CD14-positive monocyte (primary cell): ENCODE measurements at regions not wholly inside any gene's neighbourhood (a gene's known extent, or its start where the extent isn't known, plus 50 kb on each side); places are given as distances from the start of the nearest gene placed in this dataset.
A peak's percentile ranks its signal among the peaks of the same experiment; 100 is the strongest.

Experiments used
- DNase-seq, 3 donors: peaks; one replicate each; pipeline ENCODE4 v3.0.0-alpha.2; 2011 to 2022
- H2AFZ ChIP-seq: 2 replicates; pipeline ENCODE4 v1.6.0; 2012; ENCODE audit warnings: mild to moderate bottlenecking, low read depth, low read length, inconsistent platforms; ENCODE audit not compliant: insufficient read depth, poor library complexity, severe bottlenecking
- H3K27ac ChIP-seq, 2 donors: 1 replicate in 1 of 2; 2 replicates in 1 of 2; pipeline ENCODE4 v1.5.1; 2012 to 2013; ENCODE audit warnings: low read length in 2 of 2, control low read depth in 1 of 2, inconsistent platforms in 1 of 2, low read depth in 1 of 2, mild to moderate bottlenecking in 1 of 2
- H3K27me3 ChIP-seq, 2 donors: one replicate each; pipeline versions ENCODE4 v1.6.0 to v1.6.1; 2011 to 2013; ENCODE audit warnings: low read length in 2 of 2; ENCODE audit not compliant: control insufficient read depth in 2 of 2, insufficient read depth in 2 of 2
- H3K36me3 ChIP-seq, 2 donors: replicated peaks in 1 of 2; 1 replicate in 1 of 2; 2 replicates in 1 of 2; pipeline versions ENCODE4 v1.5.1 to v1.6.1; 2012 to 2013; ENCODE audit warnings: low read length in 2 of 2, control low read depth in 1 of 2, inconsistent platforms in 1 of 2, mild to moderate bottlenecking in 1 of 2; ENCODE audit not compliant: insufficient read depth in 2 of 2, control insufficient read depth in 1 of 2
- H3K4me1 ChIP-seq, 2 donors: 1 replicate in 1 of 2; 2 replicates in 1 of 2; pipeline versions ENCODE4 v1.5.1 to v1.6.1; 2012 to 2013; ENCODE audit warnings: low read length in 2 of 2, control low read depth in 1 of 2, inconsistent platforms in 1 of 2, mild to moderate bottlenecking in 1 of 2, moderate library complexity in 1 of 2; ENCODE audit not compliant: insufficient read depth in 2 of 2, control insufficient read depth in 1 of 2
- H3K4me2 ChIP-seq: replicated peaks from 2 replicates; pipeline ENCODE3; 2012; ENCODE audit warnings: low read length, moderate library complexity, mild to moderate bottlenecking; ENCODE audit not compliant: poor library complexity, severe bottlenecking; ENCODE audit errors: extremely low read depth
- H3K4me3 ChIP-seq, 3 experiments: fragments of 200-600 bp in 1 of 3; sonication (generic) in 1 of 3; replicated peaks in 1 of 3; 1 replicate in 2 of 3; 2 replicates in 1 of 3; pipeline ENCODE4 v1.5.1; 2011 to 2013; ENCODE audit warnings: low read length in 3 of 3, mild to moderate bottlenecking in 3 of 3, control low read depth in 2 of 3, low read depth in 2 of 3, inconsistent platforms in 1 of 3, moderate library complexity in 1 of 3
- H3K79me2 ChIP-seq: 2 replicates; pipeline ENCODE4 v1.6.0; 2012; ENCODE audit warnings: mild to moderate bottlenecking, control low read depth, inconsistent platforms, low read length, moderate library complexity; ENCODE audit not compliant: insufficient read depth
- H3K9ac ChIP-seq: 2 replicates; pipeline ENCODE4 v1.6.0; 2017; ENCODE audit warnings: low read length, mild to moderate bottlenecking; ENCODE audit not compliant: insufficient read depth, poor library complexity, severe bottlenecking
- H3K9me3 ChIP-seq, 2 donors: replicated peaks in 1 of 2; 1 replicate in 1 of 2; 2 replicates in 1 of 2; pipeline versions ENCODE4 v1.5.1 to v1.6.1; 2012 to 2013; ENCODE audit warnings: low read length in 2 of 2, control low read depth in 1 of 2; ENCODE audit not compliant: control insufficient read depth in 1 of 2, insufficient read depth in 1 of 2
- H4K20me1 ChIP-seq: 2 replicates; pipeline ENCODE4 v1.6.0; 2012; ENCODE audit warnings: mild to moderate bottlenecking, low read length, control low read depth, moderate library complexity; ENCODE audit not compliant: insufficient read depth
- H3K27ac Mint-ChIP-seq, 7 donors: one replicate each; pipeline ENCODE4 v1.8.0; 2020; ENCODE audit warnings: mild to moderate bottlenecking in 7 of 7, mixed read lengths in 7 of 7, moderate library complexity in 6 of 7, inconsistent platforms in 2 of 7
- H3K27me3 Mint-ChIP-seq, 3 donors: one replicate each; pipeline ENCODE4 v1.8.0; 2021 to 2022; ENCODE audit warnings: low read depth in 3 of 3, mild to moderate bottlenecking in 3 of 3, mixed read lengths in 3 of 3, moderate library complexity in 3 of 3, inconsistent platforms in 1 of 3
- H3K36me3 Mint-ChIP-seq, 2 donors: one replicate each; pipeline ENCODE4 v1.8.0; 2020; ENCODE audit warnings: mixed read lengths in 2 of 2, inconsistent platforms in 1 of 2, mild to moderate bottlenecking in 1 of 2
- H3K4me1 Mint-ChIP-seq: one replicate; pipeline ENCODE4 v1.8.0; 2020; ENCODE audit warnings: mild to moderate bottlenecking, mixed read lengths
- H3K4me3 Mint-ChIP-seq, 2 donors: one replicate each; pipeline ENCODE4 v1.8.0; 2020; ENCODE audit warnings: mild to moderate bottlenecking in 2 of 2, mixed read lengths in 2 of 2, moderate library complexity in 1 of 2
- H3K9me3 Mint-ChIP-seq, 7 donors: one replicate each; pipeline ENCODE4 v1.8.0; 2020 to 2022; ENCODE audit warnings: mixed read lengths in 7 of 7, mild to moderate bottlenecking in 6 of 7, moderate library complexity in 6 of 7, inconsistent platforms in 2 of 7
- CTCF ChIP-seq: fragments of 200-600 bp; IDR thresholded peaks from one replicate; pipeline ENCODE4 v1.8.0; 2022; ENCODE audit warnings: antibody characterized with exemption, mild to moderate bottlenecking
- WGBS: methylation state at CpG from one replicate; pipeline ENCODE4 v1.1.5; 2013; ENCODE audit warnings: missing lambda C conversion rate; ENCODE audit not compliant: insufficient coverage; 5-methylcytosine and 5-hydroxymethylcytosine counted together
- intact Hi-C, 2 donors: fragments of 100-400 bp; cut with micrococcal nuclease; formaldehyde crosslinking; loops; one replicate each; pipeline versions ENCODE4 v1.15.0 to v1.15.1; 2023

GRCh38 chr12:131349397-131350127, 361.3 kb upstream of the SFSWAP start:
- H3K27me3 Mint-ChIP-seq, result peaks cover 0 to 5% (median 2%) of the 10 kb centered on the region in 3 donors
- H3K27ac Mint-ChIP-seq, result peak overlapping the region in 1 of 7 donors; percentile 64

GRCh38 chr12:131350943-131351318, 360.0 kb upstream of the SFSWAP start:
- H3K27ac ChIP-seq, result no peak overlapping the region
- no peak overlapping the region for H3K9ac ChIP-seq
- no peaks in the 10 kb centered on the region for H3K27me3 ChIP-seq
- no peaks in the 10 kb centered on the region for H3K79me2 ChIP-seq
- TF ChIP-seq CTCF, result no peak
- no peak overlapping the region for H3K4me2 ChIP-seq
- H3K9me3 Mint-ChIP-seq, result peaks cover 2 to 11% (median 6%) of the 10 kb centered on the region in 7 donors
- DNase-seq, result no peak
- no peaks in the 10 kb centered on the region for H3K36me3 ChIP-seq
- peak overlapping the region; percentile 4 for H2AFZ ChIP-seq
- H3K4me1 Mint-ChIP-seq, result peaks cover 9% of the 10 kb centered on the region
- intact Hi-C loops, result no loop called here
- H4K20me1 ChIP-seq, result no peaks in the 10 kb centered on the region
- peaks cover 0 to 12% of the 10 kb centered on the region in 2 donors for H3K9me3 ChIP-seq
- no peaks in the 10 kb centered on the region for H3K4me1 ChIP-seq
- no peaks in the 10 kb centered on the region for H3K36me3 Mint-ChIP-seq
- H3K27me3 Mint-ChIP-seq, result peaks cover 0 to 5% (median 2%) of the 10 kb centered on the region in 3 donors
- no peak overlapping the region for H3K4me3 Mint-ChIP-seq
- no peak overlapping the region for H3K4me3 ChIP-seq
- WGBS, result 75% methylated on average over 3 of the region's 3 CpGs
- no peak overlapping the region for H3K27ac Mint-ChIP-seq

More at GRCh38 chr12:131349397-131350127, 361.3 kb upstream of the SFSWAP start:
- no peaks in the 10 kb centered on the region for H3K4me1 ChIP-seq
- WGBS, result 94% methylated on average over 11 of the region's 20 CpGs
- no peak overlapping the region for H3K9ac ChIP-seq
- H3K4me2 ChIP-seq, result no peak overlapping the region
- H3K27me3 ChIP-seq, result no peaks in the 10 kb centered on the region
- no peak overlapping the region for H3K4me3 Mint-ChIP-seq
- no peak overlapping the region for H2AFZ ChIP-seq
- no peaks in the 10 kb centered on the region for H3K36me3 Mint-ChIP-seq
- H3K27ac ChIP-seq, result no peak overlapping the region
- no peak for DNase-seq
- no peaks in the 10 kb centered on the region for H3K79me2 ChIP-seq
- intact Hi-C loops, result no loop called here
- peaks cover 9% of the 10 kb centered on the region for H3K4me1 Mint-ChIP-seq
- no peaks in the 10 kb centered on the region for H3K36me3 ChIP-seq
- no peaks in the 10 kb centered on the region for H4K20me1 ChIP-seq
- H3K4me3 ChIP-seq, result no peak overlapping the region
- TF ChIP-seq CTCF, result no peak
- peaks cover 2 to 11% (median 6%) of the 10 kb centered on the region in 7 donors for H3K9me3 Mint-ChIP-seq
- H3K9me3 ChIP-seq, result peaks cover 0 to 12% of the 10 kb centered on the region in 2 donors
